H9 (cell line): ENCODE measurements at regions not wholly inside any gene's neighbourhood (a gene's known extent, or its start where the extent isn't known, plus 50 kb on each side); places are given as distances from the start of the nearest gene placed in this dataset.

Experiments
- DNase-seq: peaks from one replicate; pipeline ENCODE4 v3.0.0-alpha.2; 2017
- H2AFZ ChIP-seq: one replicate; pipeline ENCODE4 v1.6.1; 2013; ENCODE audit warnings: mild to moderate bottlenecking, low read length, control low read depth, moderate library complexity
- H2AK5ac ChIP-seq: 2 replicates; pipeline ENCODE4 v1.6.1; 2013; ENCODE audit warnings: low read length, control low read depth, mixed read lengths; ENCODE audit not compliant: insufficient read length
- H2BK120ac ChIP-seq: one replicate; pipeline ENCODE4 v1.6.1; 2013; ENCODE audit warnings: low read depth, mild to moderate bottlenecking, low read length, control low read depth, inconsistent platforms; ENCODE audit not compliant: poor library complexity, severe bottlenecking
- H2BK12ac ChIP-seq: 2 replicates; pipeline ENCODE4 v1.6.1; 2013; ENCODE audit warnings: low read length, control low read depth, mixed read lengths, low read depth; ENCODE audit not compliant: insufficient read length
- H2BK15ac ChIP-seq: 2 replicates; pipeline ENCODE4 v1.6.1; 2013; ENCODE audit warnings: low read depth, low read length, control low read depth
- H2BK20ac ChIP-seq: one replicate; pipeline ENCODE4 v1.6.1; 2013; ENCODE audit warnings: low read depth, mild to moderate bottlenecking, low read length, control low read depth, inconsistent platforms; ENCODE audit not compliant: poor library complexity, severe bottlenecking
- H2BK5ac ChIP-seq: 2 replicates; pipeline ENCODE4 v1.6.1; 2013; ENCODE audit warnings: low read length, control low read depth, mixed read lengths; ENCODE audit not compliant: insufficient read length
- H3K14ac ChIP-seq: 2 replicates; pipeline ENCODE4 v1.6.1; 2013; ENCODE audit warnings: low read length, control low read depth; ENCODE audit not compliant: insufficient read depth
- H3K18ac ChIP-seq: 2 replicates; pipeline ENCODE4 v1.6.1; 2013; ENCODE audit warnings: low read depth, mild to moderate bottlenecking, mixed read lengths, low read length, control low read depth; ENCODE audit not compliant: insufficient read length
- H3K23ac ChIP-seq: 2 replicates; pipeline ENCODE4 v1.6.1; 2013; ENCODE audit warnings: low read length, control low read depth, mixed read lengths, low read depth; ENCODE audit not compliant: insufficient read length
- H3K23me2 ChIP-seq: 2 replicates; pipeline ENCODE4 v1.6.1; 2013; ENCODE audit warnings: low read depth, mild to moderate bottlenecking, mixed read lengths, low read length, control low read depth; ENCODE audit not compliant: insufficient read length, poor library complexity, severe bottlenecking
- H3K27ac ChIP-seq: 2 replicates; pipeline ENCODE4 v1.5.1; 2013; ENCODE audit warnings: low read length, control low read depth, mixed read lengths, low read depth; ENCODE audit not compliant: insufficient read length
- H3K27me3 ChIP-seq: 2 replicates; pipeline ENCODE4 v1.6.1; 2013; ENCODE audit warnings: low read length, control low read depth, inconsistent platforms; ENCODE audit not compliant: insufficient read depth
- H3K4ac ChIP-seq: 2 replicates; pipeline ENCODE4 v1.6.1; 2013; ENCODE audit warnings: low read depth, mild to moderate bottlenecking, control low read depth, inconsistent platforms, low read length, moderate library complexity
- H3K4me1 ChIP-seq: 2 replicates; pipeline ENCODE4 v1.6.1; 2013; ENCODE audit warnings: low read length, control low read depth, inconsistent platforms; ENCODE audit not compliant: insufficient read depth
- H3K4me2 ChIP-seq: 2 replicates; pipeline ENCODE4 v1.6.1; 2013; ENCODE audit warnings: low read length, control low read depth, mixed read lengths; ENCODE audit not compliant: insufficient read length, insufficient read depth
- H3K56ac ChIP-seq: 2 replicates; pipeline ENCODE4 v1.6.1; 2013; ENCODE audit warnings: low read depth, mild to moderate bottlenecking, mixed read lengths, low read length, control low read depth; ENCODE audit not compliant: insufficient read length
- H3K79me1 ChIP-seq: 2 replicates; pipeline ENCODE4 v1.6.1; 2013; ENCODE audit warnings: low read depth, mild to moderate bottlenecking, moderate library complexity, low read length, control low read depth, inconsistent platforms; ENCODE audit not compliant: insufficient read depth, poor library complexity, severe bottlenecking
- H3K79me2 ChIP-seq: 2 replicates; pipeline ENCODE4 v1.6.1; 2013; ENCODE audit warnings: low read length, control low read depth, inconsistent platforms; ENCODE audit not compliant: insufficient read depth
- H3K9ac ChIP-seq: 2 replicates; pipeline ENCODE4 v1.6.1; 2013; ENCODE audit warnings: low read length, control low read depth, mixed read lengths; ENCODE audit not compliant: insufficient read length; ENCODE audit errors: extremely low read depth
- H3K9me3 ChIP-seq: one replicate; pipeline ENCODE4 v1.6.1; 2013; ENCODE audit warnings: low read depth, low read length, inconsistent platforms; ENCODE audit not compliant: control insufficient read depth
- H3T11ph ChIP-seq: one replicate; pipeline ENCODE4 v1.6.1; 2013; ENCODE audit warnings: mild to moderate bottlenecking, low read length, control low read depth, inconsistent platforms
- H4K20me1 ChIP-seq: one replicate; pipeline ENCODE4 v1.6.1; 2013; ENCODE audit not compliant: control insufficient read depth, insufficient read length, insufficient read depth
- H4K5ac ChIP-seq: 2 replicates; pipeline ENCODE4 v1.6.1; 2013; ENCODE audit warnings: low read depth, mild to moderate bottlenecking, mixed read lengths, low read length, control low read depth; ENCODE audit not compliant: insufficient read length
- H4K8ac ChIP-seq: replicated peaks from 2 replicates; pipeline ENCODE4 v1.6.1; 2013; ENCODE audit warnings: low read length, control low read depth, mixed read lengths, low read depth; ENCODE audit not compliant: insufficient read length
- H4K91ac ChIP-seq: 2 replicates; pipeline ENCODE4 v1.6.1; 2013; ENCODE audit warnings: low read depth, mild to moderate bottlenecking, moderate library complexity, mixed read lengths, low read length, control low read depth; ENCODE audit not compliant: insufficient read length
- H3K27ac Mint-ChIP-seq, 3 experiments: 2 replicates in 2 of 3; 3 replicates in 1 of 3; pipeline ENCODE4 v1.8.0; 2020 to 2021; ENCODE audit warnings: mixed read lengths in 3 of 3, mild to moderate bottlenecking in 1 of 3, moderate library complexity in 1 of 3
- H3K27me3 Mint-ChIP-seq: 2 replicates; pipeline ENCODE4 v1.8.0; 2021; ENCODE audit warnings: low read depth, mild to moderate bottlenecking, moderate library complexity, mixed read lengths
- H3K36me3 Mint-ChIP-seq, 3 experiments: 2 replicates in 2 of 3; 3 replicates in 1 of 3; pipeline ENCODE4 v1.8.0; 2020 to 2021; ENCODE audit warnings: low read depth in 3 of 3, mixed read lengths in 3 of 3; ENCODE audit not compliant: insufficient read depth in 1 of 3
- H3K4me1 Mint-ChIP-seq, 2 experiments: 2 replicates each; pipeline ENCODE4 v1.8.0; 2020; ENCODE audit warnings: mixed read lengths in 2 of 2
- H3K4me3 Mint-ChIP-seq, 2 experiments: 2 replicates in 1 of 2; 3 replicates in 1 of 2; pipeline ENCODE4 v1.8.0; 2020 to 2021; ENCODE audit warnings: mild to moderate bottlenecking in 2 of 2, mixed read lengths in 2 of 2, moderate library complexity in 1 of 2
- H3K9me3 Mint-ChIP-seq, 2 experiments: 2 replicates in 1 of 2; 3 replicates in 1 of 2; pipeline ENCODE4 v1.8.0; 2020; ENCODE audit warnings: mild to moderate bottlenecking in 2 of 2, mixed read lengths in 2 of 2, moderate library complexity in 1 of 2
- WGBS: extraction: QIAGEN DNeasy Blood & Tissue Kit; methylation state at CpG from one replicate; pipeline ENCODE4 v1.1.7; 2013; ENCODE audit warnings: missing lambda C conversion rate, low lambda C conversion rate, mixed read lengths; ENCODE audit not compliant: insufficient read length; ENCODE audit errors: extremely low coverage; 5-methylcytosine and 5-hydroxymethylcytosine counted together
- TF ChIP-seq, protein P1 (sequence below): fragments of 200-600 bp; sonication (generic); conservative IDR thresholded peaks from 3 replicates; pipeline ENCODE4 v1.8.0; 2021; ENCODE audit warnings: antibody characterized with exemption, mild to moderate bottlenecking

DNA sequence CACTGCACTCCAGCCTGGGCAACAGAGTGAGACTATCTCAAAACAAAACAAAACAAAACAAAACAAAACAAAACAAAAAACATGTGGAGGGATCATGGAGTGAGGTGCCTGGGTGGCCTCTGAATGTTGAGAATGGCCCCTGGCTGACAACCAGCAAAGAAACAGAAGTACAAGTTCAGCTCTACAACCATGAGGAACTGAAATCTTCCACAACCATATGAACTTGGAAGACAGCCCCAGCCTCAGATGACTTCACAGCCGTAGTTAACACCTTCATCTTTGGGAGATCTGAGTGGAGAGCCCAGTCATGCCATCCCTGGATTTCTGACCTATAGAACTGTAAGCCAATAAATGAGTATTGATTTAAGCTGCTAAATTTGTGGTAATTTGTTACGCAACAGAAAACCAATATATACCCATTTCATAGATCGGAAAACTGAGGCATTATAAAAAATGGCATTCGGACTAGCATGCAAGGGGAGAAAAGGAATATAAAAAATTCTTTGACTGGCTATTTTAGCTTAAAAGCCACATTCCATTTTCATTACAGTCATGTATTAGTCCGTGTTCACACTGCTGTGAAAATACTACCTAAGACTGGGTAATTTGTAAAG, 138.7 kb upstream of the RAPGEF2 start:
- Histone ChIP-seq H4K5ac (no peak overlapping the region), H3K9ac (no peak overlapping the region), H2BK20ac (peak overlapping the region; percentile 90), H2BK15ac (no peak overlapping the region), H3K4me1 (peaks cover 2% of the 10 kb centered on the region; the same call in 1 of the 2 replicates), H3K56ac (no peak overlapping the region), H3K27me3 (no peaks in the 10 kb centered on the region), H2AFZ (no peak overlapping the region), H3T11ph (no peak overlapping the region), H3K4ac (no peak overlapping the region), H3K4me2 (no peak overlapping the region), H3K79me1 (no peaks in the 10 kb centered on the region), H3K14ac (no peak overlapping the region), H2BK120ac (no peak overlapping the region), H2AK5ac (no peak overlapping the region), H4K8ac (no peak overlapping the region), H3K23ac (no peak overlapping the region), H4K91ac (no peak overlapping the region), H3K79me2 (no peaks in the 10 kb centered on the region), H2BK12ac (no peak overlapping the region), H4K20me1 (no peaks in the 10 kb centered on the region), H3K9me3 (no peaks in the 10 kb centered on the region), H3K23me2 (no peaks in the 10 kb centered on the region), H3K27ac (no peak overlapping the region), H2BK5ac (no peak overlapping the region), H3K18ac (no peak overlapping the region)
- Mint-ChIP-seq H3K4me1 (peaks cover 35 to 56% of the 10 kb centered on the region in 2 experiments), H3K9me3 (0 out of 5 replicates have a peak, but pooled peaks cover 2 to 5% of the 10 kb centered on the region in 2 experiments), H3K36me3 (0 out of 7 replicates have a peak, but pooled peaks cover 0 to 7% (median 0%) of the 10 kb centered on the region in 3 experiments), H3K27me3 (no peaks in the 10 kb centered on the region), H3K27ac (peak overlapping the region in 1 of 3 experiments; percentile 78; a peak in 2 of 7 replicates), H3K4me3 (no peak overlapping the region)
- TF ChIP-seq, protein P1, sequence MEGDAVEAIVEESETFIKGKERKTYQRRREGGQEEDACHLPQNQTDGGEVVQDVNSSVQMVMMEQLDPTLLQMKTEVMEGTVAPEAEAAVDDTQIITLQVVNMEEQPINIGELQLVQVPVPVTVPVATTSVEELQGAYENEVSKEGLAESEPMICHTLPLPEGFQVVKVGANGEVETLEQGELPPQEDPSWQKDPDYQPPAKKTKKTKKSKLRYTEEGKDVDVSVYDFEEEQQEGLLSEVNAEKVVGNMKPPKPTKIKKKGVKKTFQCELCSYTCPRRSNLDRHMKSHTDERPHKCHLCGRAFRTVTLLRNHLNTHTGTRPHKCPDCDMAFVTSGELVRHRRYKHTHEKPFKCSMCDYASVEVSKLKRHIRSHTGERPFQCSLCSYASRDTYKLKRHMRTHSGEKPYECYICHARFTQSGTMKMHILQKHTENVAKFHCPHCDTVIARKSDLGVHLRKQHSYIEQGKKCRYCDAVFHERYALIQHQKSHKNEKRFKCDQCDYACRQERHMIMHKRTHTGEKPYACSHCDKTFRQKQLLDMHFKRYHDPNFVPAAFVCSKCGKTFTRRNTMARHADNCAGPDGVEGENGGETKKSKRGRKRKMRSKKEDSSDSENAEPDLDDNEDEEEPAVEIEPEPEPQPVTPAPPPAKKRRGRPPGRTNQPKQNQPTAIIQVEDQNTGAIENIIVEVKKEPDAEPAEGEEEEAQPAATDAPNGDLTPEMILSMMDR: no peak
- DNase-seq: no peak
- WGBS: no CpG with 5 or more reads among the region's 5 CpGs
